OCI-LY3 (cell line): ENCODE measurements at regions not wholly inside any gene's neighbourhood (a gene's known extent, or its start where the extent isn't known, plus 50 kb on each side); places are given as distances from the start of the nearest gene placed in this dataset.

Source experiments
- H2AFZ ChIP-seq: fragments of 200-600, 300-600 bp; shearing (Covaris generic); 2 replicates; pipeline ENCODE4 v1.6.0; 2014; ENCODE audit warnings: antibody characterized with exemption, low read depth, low read length
- H3K27ac ChIP-seq: fragments of 200-600, 300-600 bp; sonication (generic); 2 replicates; pipeline ENCODE4 v1.5.1; 2014; ENCODE audit warnings: mild to moderate bottlenecking, low read length, moderate library complexity, mixed read lengths
- H3K27me3 ChIP-seq: fragments of 200-600, 300-600 bp; sonication (generic); 2 replicates; pipeline ENCODE4 v1.6.1; 2014; ENCODE audit warnings: low read depth, low read length, mixed read lengths
- H3K36me3 ChIP-seq: fragments of 200-600, 300-600 bp; sonication (generic); replicated peaks from 2 replicates; pipeline ENCODE3; 2014; ENCODE audit warnings: low read depth, low read length, mixed read lengths
- H3K4me1 ChIP-seq: fragments of 300-600, 200-600 bp; sonication (generic); 2 replicates; pipeline ENCODE4 v1.6.1; 2014; ENCODE audit warnings: low read length, mixed read lengths
- H3K4me2 ChIP-seq: fragments of 200-600, 300-600 bp; sonication (generic); 2 replicates; pipeline ENCODE4 v1.6.1; 2014; ENCODE audit warnings: low read length, mixed read lengths
- H3K4me3 ChIP-seq: fragments of 300-600, 200-600 bp; sonication (generic); 2 replicates; pipeline ENCODE4 v1.5.1; 2014; ENCODE audit warnings: antibody characterized with exemption, mild to moderate bottlenecking, low read length, moderate library complexity
- H3K79me2 ChIP-seq: fragments of 300-600, 200-600 bp; shearing (Covaris generic); 2 replicates; pipeline ENCODE4 v1.6.1; 2014; ENCODE audit warnings: mild to moderate bottlenecking, low read length, mixed read lengths
- H3K9ac ChIP-seq: fragments of 300-600, 200-600 bp; shearing (Covaris generic); 2 replicates; pipeline ENCODE4 v1.6.0; 2014; ENCODE audit warnings: mild to moderate bottlenecking, low read length, moderate library complexity
- H3K9me3 ChIP-seq: fragments of 200-600, 300-600 bp; shearing (Covaris generic); 2 replicates; pipeline ENCODE4 v1.6.1; 2014; ENCODE audit warnings: low read length, mixed read lengths; ENCODE audit not compliant: insufficient read depth
- H4K20me1 ChIP-seq: fragments of 200-600, 300-600 bp; sonication (generic); 2 replicates; pipeline ENCODE4 v1.6.1; 2016; ENCODE audit warnings: low read length, mixed read lengths; ENCODE audit not compliant: insufficient read depth
- EZH2phosphoT487 ChIP-seq: fragments of 200-600 bp; shearing (Covaris generic); IDR thresholded peaks from 2 replicates; pipeline ENCODE4 v1.6.1; 2018; ENCODE audit warnings: antibody characterized with exemption, mixed run types, low read depth
- TF ChIP-seq, protein P1 (sequence below): fragments of 200-600, 300-600 bp; sonication (generic); IDR thresholded peaks from 2 replicates; pipeline ENCODE4 v1.5.1; 2014; ENCODE audit warnings: antibody characterized with exemption, low read length, low read depth

DNA sequence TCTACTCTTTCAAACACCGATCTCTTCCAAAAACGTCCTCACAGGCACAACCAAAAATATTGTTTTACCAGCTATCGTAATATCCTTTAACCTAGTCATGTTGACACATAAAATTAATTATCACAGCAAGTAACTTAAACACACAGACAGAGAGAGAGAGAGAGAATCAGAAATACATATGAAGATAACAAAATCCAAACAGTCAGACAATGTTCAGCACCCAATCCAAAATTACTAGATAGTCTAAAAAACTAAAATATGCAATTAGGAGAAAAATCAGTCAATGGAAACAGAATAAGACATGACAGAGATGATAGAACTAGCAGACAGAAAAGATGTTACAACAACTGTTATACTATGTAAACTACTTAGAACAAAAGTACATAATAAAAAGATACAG lies 537.7 kb downstream of the LMO4 start:
- Histone ChIP-seq H3K4me3 (no peak overlapping the region), H3K36me3 (no peaks in the 10 kb centered on the region), H3K27ac (no peak overlapping the region), H3K9ac (no peak overlapping the region), H3K9me3 (no peaks in the 10 kb centered on the region), H3K27me3 (no peaks in the 10 kb centered on the region), H3K79me2 (no peaks in the 10 kb centered on the region), H3K4me2 (no peak overlapping the region), H4K20me1 (no peaks in the 10 kb centered on the region), H2AFZ (no peak overlapping the region), H3K4me1 (peaks cover 3% of the 10 kb centered on the region; the same call in 1 of the 2 replicates)
- TF ChIP-seq, protein P1, sequence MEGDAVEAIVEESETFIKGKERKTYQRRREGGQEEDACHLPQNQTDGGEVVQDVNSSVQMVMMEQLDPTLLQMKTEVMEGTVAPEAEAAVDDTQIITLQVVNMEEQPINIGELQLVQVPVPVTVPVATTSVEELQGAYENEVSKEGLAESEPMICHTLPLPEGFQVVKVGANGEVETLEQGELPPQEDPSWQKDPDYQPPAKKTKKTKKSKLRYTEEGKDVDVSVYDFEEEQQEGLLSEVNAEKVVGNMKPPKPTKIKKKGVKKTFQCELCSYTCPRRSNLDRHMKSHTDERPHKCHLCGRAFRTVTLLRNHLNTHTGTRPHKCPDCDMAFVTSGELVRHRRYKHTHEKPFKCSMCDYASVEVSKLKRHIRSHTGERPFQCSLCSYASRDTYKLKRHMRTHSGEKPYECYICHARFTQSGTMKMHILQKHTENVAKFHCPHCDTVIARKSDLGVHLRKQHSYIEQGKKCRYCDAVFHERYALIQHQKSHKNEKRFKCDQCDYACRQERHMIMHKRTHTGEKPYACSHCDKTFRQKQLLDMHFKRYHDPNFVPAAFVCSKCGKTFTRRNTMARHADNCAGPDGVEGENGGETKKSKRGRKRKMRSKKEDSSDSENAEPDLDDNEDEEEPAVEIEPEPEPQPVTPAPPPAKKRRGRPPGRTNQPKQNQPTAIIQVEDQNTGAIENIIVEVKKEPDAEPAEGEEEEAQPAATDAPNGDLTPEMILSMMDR: no peak
- TF ChIP-seq EZH2phosphoT487: no peak

DNA sequence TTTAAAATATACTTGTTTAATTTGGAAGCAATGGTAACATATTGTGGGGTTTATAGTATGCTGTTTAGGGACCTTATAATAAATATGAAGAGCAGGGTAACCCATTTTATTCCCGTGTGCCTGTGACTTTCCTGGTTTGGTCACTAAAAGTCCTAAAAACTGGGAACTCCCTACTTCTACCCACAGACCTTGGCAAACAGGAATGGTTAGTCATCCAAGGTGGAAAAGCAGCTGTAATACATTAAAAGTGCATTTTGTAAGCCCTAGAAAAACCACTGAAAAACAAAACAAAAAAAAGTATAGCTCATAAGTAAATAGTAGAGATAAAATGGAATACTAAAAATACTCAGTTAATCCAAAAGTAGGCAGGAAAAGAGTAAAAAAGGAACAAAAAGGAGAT lies 538.9 kb downstream of the LMO4 start:
- H3K4me1 ChIP-seq: peaks cover 3% of the 10 kb centered on the region; the same call in 1 of the 2 replicates
- H3K36me3 ChIP-seq: no peaks in the 10 kb centered on the region
- H3K27ac ChIP-seq: no peak overlapping the region
- TF ChIP-seq, protein P1: no peak
- no peak for TF ChIP-seq EZH2phosphoT487
- no peak overlapping the region for H2AFZ ChIP-seq
- no peak overlapping the region for H3K4me3 ChIP-seq
- H3K9me3 ChIP-seq: no peaks in the 10 kb centered on the region
- H3K79me2 ChIP-seq: no peaks in the 10 kb centered on the region
- no peaks in the 10 kb centered on the region for H3K27me3 ChIP-seq
- no peaks in the 10 kb centered on the region for H4K20me1 ChIP-seq
- H3K9ac ChIP-seq: no peak overlapping the region
- no peak overlapping the region for H3K4me2 ChIP-seq

DNA sequence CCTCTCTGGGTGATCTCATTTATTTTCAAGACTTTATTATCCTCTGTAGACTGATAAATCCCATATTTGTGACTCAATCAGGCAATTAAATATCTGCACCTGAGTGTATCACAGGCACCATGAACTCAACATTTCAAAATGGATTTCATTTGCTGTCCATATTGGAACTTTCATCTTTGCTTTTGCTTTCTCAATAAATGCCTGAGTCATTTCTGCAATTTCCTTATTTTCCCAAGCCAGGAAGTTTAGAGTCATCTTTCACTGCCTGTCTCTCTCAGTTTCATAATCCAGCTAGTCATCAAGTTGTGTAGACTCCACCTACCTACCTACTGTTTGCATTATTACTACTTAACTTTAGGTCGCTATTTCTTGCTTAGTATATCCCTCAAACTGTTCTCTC lies 540.9 kb downstream of the LMO4 start:
- no peak for TF ChIP-seq EZH2phosphoT487
- TF ChIP-seq, protein P1: no peak
- no peaks in the 10 kb centered on the region for H3K27me3 ChIP-seq
- no peak overlapping the region for H3K4me2 ChIP-seq
- no peaks in the 10 kb centered on the region for H3K36me3 ChIP-seq
- no peak overlapping the region for H2AFZ ChIP-seq
- no peak overlapping the region for H3K4me3 ChIP-seq
- no peaks in the 10 kb centered on the region for H4K20me1 ChIP-seq
- H3K79me2 ChIP-seq: no peaks in the 10 kb centered on the region
- peaks cover 2% of the 10 kb centered on the region; the same call in 1 of the 2 replicates for H3K4me1 ChIP-seq
- no peaks in the 10 kb centered on the region for H3K9me3 ChIP-seq
- H3K9ac ChIP-seq: no peak overlapping the region
- H3K27ac ChIP-seq: no peak overlapping the region

DNA sequence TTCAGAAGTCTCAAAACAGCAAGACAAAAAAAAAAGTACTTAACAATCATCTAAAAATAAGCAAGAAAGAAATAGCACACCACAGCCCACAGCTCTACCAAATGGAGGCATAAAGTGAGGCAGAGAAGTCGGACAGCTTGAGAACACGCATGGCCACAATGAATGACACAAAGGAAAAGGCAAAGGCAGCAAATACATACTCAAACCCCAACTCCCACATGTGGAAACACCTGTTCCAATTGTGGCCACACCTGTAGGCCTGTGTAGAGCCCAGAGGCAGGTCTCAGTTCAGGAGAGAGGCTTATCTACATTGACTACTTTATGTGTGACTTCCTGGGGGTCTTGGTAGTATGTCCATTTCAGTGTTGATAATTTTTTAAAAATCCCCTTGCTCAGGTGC lies 543.5 kb downstream of the LMO4 start:
- Histone ChIP-seq H3K9ac (no peak overlapping the region), H3K4me1 (no peaks in the 10 kb centered on the region), H3K4me3 (no peak overlapping the region), H3K27ac (no peak overlapping the region), H4K20me1 (no peaks in the 10 kb centered on the region), H3K4me2 (no peak overlapping the region), H3K27me3 (no peaks in the 10 kb centered on the region), H2AFZ (no peak overlapping the region), H3K79me2 (no peaks in the 10 kb centered on the region), H3K9me3 (no peaks in the 10 kb centered on the region), H3K36me3 (no peaks in the 10 kb centered on the region)
- no peak for TF ChIP-seq EZH2phosphoT487
- TF ChIP-seq, protein P1: no peak
